ENCODE measurements at regions not wholly inside any gene's neighbourhood (a gene's known extent, or its start where the extent isn't known, plus 50 kb on each side); places are given as distances from the start of the nearest gene placed in this dataset.
A peak's percentile ranks its signal among the peaks of the same experiment; 100 is the strongest.

DNA sequence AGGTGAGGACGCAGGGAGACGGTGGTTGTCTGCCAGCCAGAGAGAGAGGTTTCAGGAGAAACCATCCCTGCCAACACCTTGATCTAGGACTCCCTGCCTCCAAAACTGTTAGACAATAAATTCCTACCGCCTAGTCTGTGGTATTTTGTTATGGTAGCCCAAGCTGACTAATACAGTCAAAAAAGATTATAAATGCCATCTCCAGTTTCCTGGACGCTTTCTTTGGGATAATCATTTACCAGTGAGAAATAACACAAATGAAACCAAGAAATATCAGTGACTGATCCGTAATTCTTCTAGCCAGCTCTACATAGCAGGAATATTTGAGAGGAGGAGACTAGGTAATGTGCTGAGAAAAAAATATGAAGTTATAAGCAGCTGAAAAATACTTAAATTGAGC lies 707.8 kb upstream of the LMCD1 start:
- H3K9me3 ChIP-seq (ENCODE audit: control insufficient read depth in 4 of 4, insufficient read depth in 3 of 4, low read length in 3 of 4): no peaks in the 10 kb centered on the region
- 87 to 95% methylated on average over 5 of the region's 5 CpGs for WGBS, 2 donors
- ATAC-seq (ENCODE audit: insufficient read depth, low FRiP score): no peak
- H3K4me1 ChIP-seq (ENCODE audit: control insufficient read depth in 5 of 5, insufficient read depth in 5 of 5, low read length in 5 of 5): peaks cover 0 to 17% (median 0%) of the 10 kb centered on the region in 5 donors
- H3K4me3 ChIP-seq: no peak overlapping the region
- TF ChIP-seq, protein P1, sequence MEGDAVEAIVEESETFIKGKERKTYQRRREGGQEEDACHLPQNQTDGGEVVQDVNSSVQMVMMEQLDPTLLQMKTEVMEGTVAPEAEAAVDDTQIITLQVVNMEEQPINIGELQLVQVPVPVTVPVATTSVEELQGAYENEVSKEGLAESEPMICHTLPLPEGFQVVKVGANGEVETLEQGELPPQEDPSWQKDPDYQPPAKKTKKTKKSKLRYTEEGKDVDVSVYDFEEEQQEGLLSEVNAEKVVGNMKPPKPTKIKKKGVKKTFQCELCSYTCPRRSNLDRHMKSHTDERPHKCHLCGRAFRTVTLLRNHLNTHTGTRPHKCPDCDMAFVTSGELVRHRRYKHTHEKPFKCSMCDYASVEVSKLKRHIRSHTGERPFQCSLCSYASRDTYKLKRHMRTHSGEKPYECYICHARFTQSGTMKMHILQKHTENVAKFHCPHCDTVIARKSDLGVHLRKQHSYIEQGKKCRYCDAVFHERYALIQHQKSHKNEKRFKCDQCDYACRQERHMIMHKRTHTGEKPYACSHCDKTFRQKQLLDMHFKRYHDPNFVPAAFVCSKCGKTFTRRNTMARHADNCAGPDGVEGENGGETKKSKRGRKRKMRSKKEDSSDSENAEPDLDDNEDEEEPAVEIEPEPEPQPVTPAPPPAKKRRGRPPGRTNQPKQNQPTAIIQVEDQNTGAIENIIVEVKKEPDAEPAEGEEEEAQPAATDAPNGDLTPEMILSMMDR (IDR thresholded peaks at IDR 0.05; ENCODE audit: control extremely low read depth, extremely low read depth): no peak
- H3K9ac ChIP-seq (ENCODE audit: insufficient read depth in 1 of 2, low read length in 2 of 2): no peak overlapping the region
- H3K27ac ChIP-seq (ENCODE audit: low read depth in 1 of 2, low read length in 1 of 2): no peak overlapping the region
- H3K27me3 ChIP-seq (ENCODE audit: control insufficient read depth in 3 of 3, insufficient read depth in 3 of 3, low read length in 2 of 3): no peaks in the 10 kb centered on the region
- no peaks in the 10 kb centered on the region for H3K36me3 ChIP-seq (ENCODE audit: control insufficient read depth in 4 of 4, insufficient read depth in 4 of 4, low read length in 4 of 4)
- no peak for DNase-seq

DNA sequence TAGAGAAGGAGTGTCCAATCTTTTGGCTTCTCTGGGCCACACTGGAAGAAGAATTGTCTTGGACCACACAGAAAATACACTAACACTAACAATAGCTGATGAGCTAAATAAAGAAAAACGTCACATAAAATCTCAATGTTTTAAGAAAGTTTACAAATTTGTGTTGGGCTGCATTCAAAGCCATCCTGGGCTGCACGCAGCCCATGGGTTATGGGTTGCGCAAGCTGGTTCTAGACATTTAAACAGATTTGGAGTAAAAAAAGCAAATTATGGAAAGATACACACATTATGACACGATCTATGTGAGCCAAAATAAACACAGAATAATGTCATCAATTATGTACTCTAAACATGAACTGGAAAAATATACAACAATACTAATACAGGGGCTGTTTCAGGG lies 703.3 kb upstream of the LMCD1 start:
- TF ChIP-seq, protein P1 (IDR thresholded peaks at IDR 0.05; ENCODE audit: control extremely low read depth, extremely low read depth): no peak
- ATAC-seq (ENCODE audit: insufficient read depth, low FRiP score) (no peak), DNase-seq (peak; percentile 78 to 92 (median 90))
- WGBS, 2 donors: 69 to 77% methylated on average over 4 of the region's 4 CpGs
- Histone ChIP-seq H3K4me3 (no peak overlapping the region), H3K9ac (ENCODE audit: insufficient read depth in 1 of 2, low read length in 2 of 2) (no peak overlapping the region), H3K27ac (ENCODE audit: low read depth in 1 of 2, low read length in 1 of 2) (no peak overlapping the region), H3K27me3 (ENCODE audit: control insufficient read depth in 3 of 3, insufficient read depth in 3 of 3, low read length in 2 of 3) (no peaks in the 10 kb centered on the region), H3K36me3 (ENCODE audit: control insufficient read depth in 4 of 4, insufficient read depth in 4 of 4, low read length in 4 of 4) (no peaks in the 10 kb centered on the region), H3K9me3 (ENCODE audit: control insufficient read depth in 4 of 4, insufficient read depth in 3 of 4, low read length in 3 of 4) (no peaks in the 10 kb centered on the region), H3K4me1 (ENCODE audit: control insufficient read depth in 5 of 5, insufficient read depth in 5 of 5, low read length in 5 of 5) (peaks cover 0 to 36% (median 0%) of the 10 kb centered on the region in 5 donors)

DNA sequence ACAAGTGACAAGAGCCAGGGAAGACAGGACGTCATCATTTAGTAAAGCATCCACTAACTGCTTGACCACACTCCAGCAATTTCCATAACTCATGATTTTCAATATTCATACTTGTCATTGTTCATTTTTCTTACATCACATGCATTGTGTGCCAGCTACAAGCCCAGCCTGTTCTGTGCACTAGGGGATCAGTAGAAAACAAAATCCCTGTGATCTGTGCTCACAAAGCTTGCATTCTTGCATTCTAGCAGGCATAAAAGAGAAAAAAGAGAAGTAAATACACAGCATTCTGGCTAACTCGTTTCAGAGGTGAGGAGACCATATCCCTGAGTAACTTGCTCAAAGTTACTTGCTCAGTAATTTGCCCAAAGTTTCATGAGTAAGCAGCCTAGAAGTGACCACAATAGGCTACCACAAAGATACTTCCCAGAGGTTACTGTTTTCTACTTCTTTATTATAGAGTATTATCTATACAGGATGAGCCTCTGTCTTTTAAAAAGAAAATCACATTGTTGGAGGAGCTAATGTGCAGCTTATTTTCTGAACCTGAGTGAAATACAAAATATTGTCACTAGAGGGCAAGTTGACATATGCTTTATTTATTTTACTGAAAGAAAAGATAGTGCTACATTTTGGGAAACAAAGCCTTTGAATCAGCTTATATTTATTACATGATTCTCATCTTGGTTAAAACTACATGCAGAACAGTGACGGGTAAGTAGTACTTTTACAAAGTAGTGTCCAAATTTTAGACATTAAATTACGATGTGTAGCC lies 701.4 kb upstream of the LMCD1 start:
- ATAC-seq (ENCODE audit: insufficient read depth, low FRiP score): no peak
- TF ChIP-seq, protein P1 (IDR thresholded peaks at IDR 0.05; ENCODE audit: control extremely low read depth, extremely low read depth): no peak
- Histone ChIP-seq H3K4me3 (no peak overlapping the region), H3K9ac (ENCODE audit: insufficient read depth in 1 of 2, low read length in 2 of 2) (no peak overlapping the region), H3K27me3 (ENCODE audit: control insufficient read depth in 3 of 3, insufficient read depth in 3 of 3, low read length in 2 of 3) (no peaks in the 10 kb centered on the region), H3K9me3 (ENCODE audit: control insufficient read depth in 4 of 4, insufficient read depth in 3 of 4, low read length in 3 of 4) (no peaks in the 10 kb centered on the region), H3K27ac (ENCODE audit: low read depth in 1 of 2, low read length in 1 of 2) (no peak overlapping the region), H3K36me3 (ENCODE audit: control insufficient read depth in 4 of 4, insufficient read depth in 4 of 4, low read length in 4 of 4) (no peaks in the 10 kb centered on the region), H3K4me1 (ENCODE audit: control insufficient read depth in 5 of 5, insufficient read depth in 5 of 5, low read length in 5 of 5) (peaks cover 0 to 36% (median 0%) of the 10 kb centered on the region in 5 donors)
- WGBS, 2 donors: 60 to 66% methylated on average over 4 of the region's 4 CpGs
- DNase-seq: peak in 2 of 3 donors; percentile 59 to 66

Data from lung (tissue), 11 donors.